Islet of Langerhans (tissue), 1 donor: ENCODE measurements at regions not wholly inside any gene's neighbourhood (a gene's known extent, or its start where the extent isn't known, plus 50 kb on each side); places are given as distances from the start of the nearest gene placed in this dataset.

Source experiments
- FAIRE-seq: peaks from one replicate; lab custom pipeline; 2011; peaks lifted over from hg19 to GRCh38; lab: Jason Lieb, UNC

DNA sequence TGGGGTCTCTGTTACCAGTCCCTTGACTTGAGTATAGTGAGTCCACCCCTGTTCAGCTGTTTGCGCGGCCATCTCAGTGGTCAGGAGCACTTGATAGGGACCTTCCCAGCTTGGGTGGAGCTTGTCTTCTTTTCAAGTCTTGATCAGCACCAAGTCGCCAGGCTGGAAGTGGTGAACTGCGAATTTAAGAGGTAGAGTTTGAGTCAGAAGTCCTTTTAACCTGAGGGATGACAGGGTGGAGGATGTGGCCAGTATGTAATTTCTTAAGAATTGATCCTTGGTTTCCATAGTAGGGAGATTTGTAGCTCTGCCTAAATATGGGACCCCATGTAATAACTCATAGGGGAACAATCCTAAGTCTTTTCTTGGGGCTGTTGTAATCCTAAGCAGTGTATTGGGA is 86.3 kb upstream of the XCR1 start:
- FAIRE-seq = no peak

DNA sequence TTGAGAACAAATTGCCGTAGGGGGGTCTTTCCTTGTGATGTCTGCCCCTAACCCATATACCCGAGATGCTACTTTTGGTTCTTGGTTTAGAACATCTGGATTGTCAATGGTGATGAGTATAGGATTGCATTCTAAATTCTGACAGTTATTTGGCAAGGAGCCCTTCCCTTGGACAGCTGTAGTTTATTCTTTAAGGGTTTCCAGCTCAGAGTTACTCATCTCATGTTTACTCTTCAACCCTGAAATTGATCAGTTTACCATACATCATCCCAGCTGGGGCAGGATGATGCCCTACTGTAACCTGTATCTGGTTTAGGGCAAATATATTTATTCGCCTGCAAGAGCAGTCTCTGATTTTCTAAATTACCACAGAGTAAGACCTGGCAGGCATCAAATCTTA is 85.7 kb upstream of the XCR1 start:
- FAIRE-seq = no peak

DNA sequence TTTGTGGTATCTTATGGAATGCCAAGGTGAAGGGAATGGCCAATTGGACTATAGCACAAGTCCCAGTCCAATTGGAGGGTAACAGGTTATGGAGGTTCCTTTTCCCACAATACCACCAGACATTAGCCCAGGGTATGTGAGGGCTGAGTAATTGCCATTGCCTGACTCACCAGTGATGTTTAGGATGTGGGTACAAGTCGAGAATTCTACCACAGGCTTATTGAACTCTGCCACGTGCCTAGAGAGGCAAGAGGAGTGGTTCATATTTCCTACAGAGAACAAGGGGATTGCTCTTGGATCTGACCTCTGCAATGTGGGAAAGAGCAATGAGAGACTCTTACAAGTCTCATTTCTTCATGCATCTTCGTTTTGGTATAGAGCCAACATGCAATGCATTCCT is 85.0 kb upstream of the XCR1 start:
- no peak for FAIRE-seq

DNA sequence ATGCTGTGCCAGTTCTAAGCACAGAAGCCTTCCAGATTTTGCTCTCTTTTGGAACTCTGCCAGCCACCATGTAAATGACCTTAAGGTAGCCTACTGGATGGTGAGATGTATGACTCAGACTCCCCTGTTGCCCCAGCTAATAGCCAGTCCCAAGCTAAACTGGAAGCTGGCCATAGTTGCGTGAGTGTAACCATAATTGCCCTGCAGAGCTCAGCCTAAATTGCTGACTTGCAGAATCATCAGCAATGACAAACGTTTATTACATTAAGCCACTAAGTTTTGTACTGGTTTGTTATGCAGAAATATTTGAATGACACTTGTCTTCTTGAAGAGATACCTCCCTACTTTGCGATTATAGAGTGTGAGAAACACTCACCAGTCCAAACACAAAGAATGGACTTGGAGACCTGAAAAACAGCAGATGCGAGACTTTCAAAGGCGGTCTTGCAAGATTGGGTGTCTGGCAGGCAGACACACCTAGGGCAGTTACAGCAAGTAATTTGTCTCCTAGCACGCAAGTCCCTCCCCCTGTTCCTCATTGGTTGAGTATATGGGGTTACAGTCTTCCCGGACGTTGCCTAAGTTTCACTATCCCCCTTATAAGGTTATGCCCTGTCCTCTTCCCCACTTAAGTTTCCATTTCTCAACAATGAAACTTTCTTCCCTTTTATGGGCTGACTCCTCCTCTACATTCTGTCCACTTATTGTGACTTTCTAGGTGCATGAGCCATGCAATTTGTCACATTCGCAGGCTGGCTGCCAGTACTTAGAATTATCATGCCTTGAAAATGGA is 83.6 kb upstream of the XCR1 start:
- FAIRE-seq = peak; percentile 88

DNA sequence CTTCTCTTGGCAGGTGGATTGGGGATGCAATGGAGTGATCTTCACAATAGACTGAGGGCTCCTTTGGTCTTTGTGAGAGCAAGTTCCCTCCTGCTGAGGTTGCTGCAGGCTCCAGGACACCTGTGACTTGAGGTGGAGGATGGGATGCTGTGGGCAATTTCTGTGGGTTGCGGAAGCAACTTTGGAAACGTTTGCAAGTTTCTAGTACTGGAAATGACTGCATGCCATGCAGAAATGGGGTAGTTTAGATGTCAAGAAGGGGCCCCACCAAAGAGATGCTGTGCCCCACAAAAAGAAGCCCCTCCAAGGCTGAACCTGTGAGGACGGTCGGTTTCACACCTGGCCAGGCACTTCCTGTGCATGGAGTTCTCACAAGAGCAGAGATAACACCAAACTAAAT is 80.4 kb upstream of the XCR1 start:
- no peak for FAIRE-seq

DNA sequence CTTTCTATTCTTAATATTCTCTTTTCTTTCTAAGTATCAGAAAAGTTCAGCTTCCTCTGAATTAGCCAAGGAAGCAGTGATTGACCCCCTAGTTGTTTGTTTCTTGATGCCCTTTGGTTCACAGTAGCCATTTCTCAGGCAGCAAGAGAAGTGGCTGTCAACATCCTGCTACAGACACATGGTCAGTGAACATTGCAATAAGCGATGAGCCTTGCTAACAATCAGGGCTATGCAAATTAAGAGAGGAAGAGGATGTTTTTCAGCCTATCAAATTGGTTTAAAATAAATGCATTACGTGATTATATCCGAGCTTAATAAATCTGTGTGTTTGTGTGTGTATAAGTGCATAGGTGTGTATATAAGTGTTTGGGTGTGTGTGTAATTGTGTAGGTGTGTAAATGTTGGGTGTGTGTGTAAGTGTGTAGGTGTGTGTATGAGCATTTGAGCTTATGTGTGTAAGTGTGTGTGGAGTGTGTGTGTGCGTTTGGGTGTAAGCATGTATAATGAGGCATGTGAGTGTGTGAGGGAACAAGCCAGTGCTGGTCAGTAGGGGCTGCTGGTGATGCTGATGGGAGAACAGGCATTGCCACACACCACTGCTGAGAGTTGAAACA is 78.1 kb upstream of the XCR1 start:
- FAIRE-seq = no peak

DNA sequence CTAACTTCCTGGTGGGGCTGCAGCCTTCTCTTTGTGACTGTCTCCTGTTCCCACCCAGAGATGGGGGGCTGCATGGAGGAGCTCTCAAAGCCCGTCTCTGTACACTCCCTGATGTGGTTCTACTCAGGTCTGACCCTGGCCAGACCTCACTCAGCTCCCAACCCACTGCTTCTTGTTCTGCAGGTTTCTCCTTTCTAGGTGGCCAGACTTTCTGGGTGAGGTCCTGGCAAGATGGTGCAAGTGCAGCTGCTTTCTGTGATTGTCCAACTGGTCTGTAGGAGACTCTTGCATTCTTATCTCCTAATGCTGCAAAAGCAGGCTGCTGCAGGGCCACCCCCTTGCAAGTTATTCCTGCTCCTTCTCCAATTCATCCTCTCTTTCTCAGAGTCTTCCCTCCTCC is 77.4 kb upstream of the XCR1 start:
- FAIRE-seq = no peak

DNA sequence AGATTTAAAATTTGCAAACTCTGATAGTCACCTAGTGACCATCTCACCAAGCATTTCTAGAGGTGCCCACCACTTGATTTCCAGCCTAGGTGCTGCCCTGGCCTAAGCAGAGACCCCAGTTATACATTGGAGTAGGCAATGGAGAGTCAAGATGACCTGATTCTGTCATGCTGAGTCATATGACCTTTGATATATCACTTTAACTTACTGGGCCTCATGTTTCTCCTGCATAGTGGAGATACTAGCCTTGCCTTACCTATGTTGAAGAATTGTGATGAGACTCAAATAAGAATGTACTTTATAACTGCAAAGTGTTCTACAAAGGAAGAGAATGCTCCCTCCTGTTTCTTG is 75.5 kb upstream of the XCR1 start:
- FAIRE-seq = no peak

DNA sequence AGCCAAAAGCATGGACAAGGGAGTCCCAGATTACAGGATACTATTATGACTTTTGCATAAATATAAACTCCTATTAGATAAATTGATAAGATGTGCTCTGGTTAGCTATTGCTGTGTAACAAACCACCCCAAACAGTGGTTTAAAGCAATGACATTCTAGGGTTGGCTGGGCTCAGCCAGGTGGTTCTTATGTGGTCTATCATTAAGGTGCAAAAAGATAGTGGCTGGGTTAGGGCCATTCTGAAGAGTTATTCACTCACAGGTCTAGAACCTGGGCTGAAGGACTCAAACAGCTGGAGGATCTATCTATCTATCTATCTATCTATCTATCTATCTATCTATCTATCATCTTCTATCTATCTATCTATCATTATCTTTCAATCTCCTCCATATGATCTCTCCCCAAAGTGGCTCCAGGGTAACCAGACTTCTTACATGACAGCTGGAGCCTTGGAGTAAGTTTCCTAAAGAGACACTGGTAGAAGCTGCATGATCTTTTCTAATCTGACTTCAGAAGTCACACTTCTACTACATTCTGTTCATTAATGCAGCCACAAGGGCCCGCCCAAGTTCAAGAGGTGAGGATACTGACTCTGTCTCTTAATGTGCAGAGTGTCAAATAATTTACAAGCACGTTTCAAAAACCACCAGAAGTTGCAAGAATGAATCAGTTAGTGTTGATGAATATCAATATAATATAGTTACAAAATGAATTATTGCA is 74.9 kb upstream of the XCR1 start:
- no peak for FAIRE-seq

DNA sequence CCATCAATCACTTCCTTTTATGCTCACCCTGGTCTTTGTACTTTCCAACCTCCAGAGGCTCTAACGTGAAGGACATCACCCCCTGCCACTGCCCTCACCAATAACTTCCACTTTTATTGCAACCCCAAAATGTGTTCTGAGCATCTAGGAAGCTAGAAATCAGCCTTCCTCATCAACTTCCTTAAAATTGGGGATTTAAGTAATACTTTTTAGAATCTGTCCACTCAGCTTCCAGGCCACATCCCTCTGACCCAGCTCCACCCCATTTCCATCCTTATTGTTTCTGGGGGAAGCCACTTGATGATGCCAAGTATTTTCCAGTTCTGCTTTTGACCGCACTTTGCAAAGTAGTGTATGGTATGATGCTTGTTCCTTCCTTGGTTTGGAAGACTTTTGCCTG is 73.5 kb upstream of the XCR1 start:
- FAIRE-seq = no peak

DNA sequence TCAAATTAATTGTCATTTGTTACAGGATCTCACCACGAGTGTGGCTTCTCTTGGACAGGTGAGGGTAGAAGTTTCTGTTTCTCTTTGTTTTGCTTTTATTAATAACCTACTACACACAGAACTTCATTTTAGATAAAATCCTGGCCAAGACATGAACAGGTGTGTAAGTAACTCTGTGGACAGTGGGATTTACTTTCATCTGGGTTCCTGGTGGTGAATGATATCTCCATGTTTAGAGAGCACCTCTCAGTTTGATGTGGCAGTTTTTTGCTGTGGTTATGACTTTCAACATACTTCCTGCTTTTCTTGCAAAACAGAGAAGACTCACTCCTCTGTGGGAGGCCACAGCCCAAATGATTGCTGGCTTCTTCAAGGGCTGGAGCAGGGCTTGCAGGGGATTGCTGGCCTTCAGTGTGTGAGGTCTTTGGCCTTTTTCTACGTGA is 71.1 kb upstream of the XCR1 start:
- no peak for FAIRE-seq

DNA sequence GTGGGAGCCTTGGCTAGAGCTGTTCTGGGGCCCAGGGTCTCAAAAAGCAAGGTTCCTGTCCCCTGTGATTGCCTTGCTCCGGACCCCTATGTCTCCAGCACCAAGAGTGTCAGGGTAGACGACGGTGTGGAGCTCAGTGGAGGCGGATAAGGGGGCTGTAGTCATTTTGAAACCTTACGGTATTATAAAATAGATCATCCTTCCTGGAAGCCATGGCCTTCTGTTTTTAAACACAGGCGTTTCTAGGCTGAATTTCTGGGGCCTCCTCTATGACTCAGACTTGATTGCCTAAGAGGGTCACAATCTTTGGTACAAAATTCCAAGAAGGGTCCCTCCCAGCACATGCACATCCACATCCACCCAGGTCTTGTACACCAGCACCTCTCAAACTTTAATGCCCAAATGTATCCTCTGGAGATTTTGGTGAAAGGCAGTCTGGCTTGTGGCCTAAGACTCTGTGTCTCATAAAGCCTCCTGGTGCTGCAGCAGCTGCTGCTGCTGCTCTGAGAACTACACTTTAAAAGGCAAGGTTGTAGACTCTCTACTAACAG is 70.5 kb upstream of the XCR1 start:
- FAIRE-seq = no peak

DNA sequence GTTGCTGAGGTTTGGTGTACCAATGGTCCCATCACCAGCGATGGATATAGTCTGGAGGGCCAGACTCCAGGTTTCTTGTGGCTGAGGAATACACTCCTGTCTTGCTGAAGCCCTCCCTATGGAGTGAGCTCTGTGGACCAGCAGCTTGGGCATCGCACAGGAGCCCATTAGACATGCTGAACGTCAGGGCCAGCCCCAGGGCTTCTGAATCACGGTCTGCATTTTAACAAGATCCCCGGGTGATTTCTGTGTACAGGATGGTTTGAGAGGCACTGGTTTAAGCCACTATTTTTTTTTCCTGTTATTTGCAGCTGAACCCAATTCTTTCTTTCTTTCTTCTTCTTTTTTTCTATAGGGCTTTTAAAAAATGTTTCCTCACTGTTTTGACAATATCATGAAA is 69.5 kb upstream of the XCR1 start:
- no peak for FAIRE-seq

DNA sequence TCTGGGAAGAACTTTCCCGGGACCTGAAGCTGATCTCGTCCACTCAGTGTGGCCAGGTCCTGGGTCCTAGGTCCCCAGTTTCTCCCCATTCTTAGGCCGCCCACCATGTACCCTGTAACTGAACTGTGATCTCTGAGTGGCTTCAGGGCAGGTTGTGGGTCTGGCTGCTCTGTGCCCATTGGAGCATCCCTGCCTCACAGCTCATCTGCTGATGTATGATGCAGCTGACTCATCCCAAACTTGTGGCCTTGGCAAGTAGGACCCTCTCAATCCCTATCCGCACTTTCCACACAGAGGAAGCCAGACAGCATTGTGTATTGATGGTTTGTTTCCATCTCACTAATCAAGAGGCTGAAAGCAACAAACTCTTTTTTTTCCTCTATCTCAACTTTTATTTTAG is 69.1 kb upstream of the XCR1 start:
- FAIRE-seq = no peak

DNA sequence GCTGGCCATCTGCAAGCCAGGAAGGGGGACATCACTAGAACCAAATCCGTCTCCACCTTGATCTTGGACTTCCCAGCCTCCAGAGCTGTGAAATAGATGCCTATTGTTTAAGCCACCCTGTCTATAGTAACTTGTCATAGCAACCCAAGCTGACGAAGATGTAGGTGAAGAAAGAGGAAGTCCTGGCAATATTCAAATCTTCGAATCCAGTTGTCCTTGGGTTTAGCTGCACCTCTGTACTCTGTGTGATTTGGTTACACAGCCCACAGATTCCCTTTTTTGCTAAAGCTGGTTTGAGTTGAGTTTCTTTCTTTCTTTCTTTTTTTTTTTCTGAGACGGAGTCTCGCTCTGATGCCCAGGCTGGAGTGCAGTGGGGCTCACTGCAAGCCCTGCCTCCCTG is 68.0 kb upstream of the XCR1 start:
- no peak for FAIRE-seq

DNA sequence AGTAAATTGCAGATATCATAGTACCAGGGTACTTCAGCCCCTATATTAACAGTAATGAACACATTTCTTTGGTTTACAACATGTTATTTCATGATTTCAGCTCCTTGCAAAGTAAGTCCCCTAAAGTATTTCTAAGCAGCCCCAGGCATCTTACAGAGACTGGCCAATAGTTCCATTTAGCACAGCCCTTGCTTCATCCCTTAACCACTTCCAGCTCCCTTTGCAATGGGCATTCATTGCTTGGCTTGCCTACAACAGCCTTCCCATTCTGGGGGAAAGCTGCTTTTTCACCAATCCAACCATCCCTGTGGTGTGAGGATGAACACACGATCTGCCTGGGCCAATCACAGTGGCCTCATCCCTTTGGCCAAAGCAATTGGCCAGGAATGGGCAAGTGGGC is 67.2 kb upstream of the XCR1 start:
- no peak for FAIRE-seq

DNA sequence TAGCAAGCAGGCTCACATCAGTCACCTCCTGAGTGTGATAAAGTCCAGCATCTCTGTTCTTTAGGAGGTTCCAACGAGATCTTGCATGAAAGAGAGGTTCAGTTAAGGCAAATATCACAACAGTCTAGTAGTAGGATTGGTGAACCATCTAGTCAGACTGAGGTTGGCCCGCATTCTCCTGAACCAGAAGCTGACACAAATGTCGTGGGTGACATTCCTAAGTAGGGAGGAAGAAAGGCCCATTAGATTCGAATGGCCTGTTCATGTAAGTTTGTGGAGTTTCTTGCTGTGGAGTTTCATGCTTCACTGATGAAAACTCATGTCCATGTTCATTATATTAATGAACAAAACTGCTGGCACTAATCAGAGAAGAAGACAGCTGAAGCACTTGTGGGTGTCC is 66.7 kb upstream of the XCR1 start:
- FAIRE-seq = no peak

DNA sequence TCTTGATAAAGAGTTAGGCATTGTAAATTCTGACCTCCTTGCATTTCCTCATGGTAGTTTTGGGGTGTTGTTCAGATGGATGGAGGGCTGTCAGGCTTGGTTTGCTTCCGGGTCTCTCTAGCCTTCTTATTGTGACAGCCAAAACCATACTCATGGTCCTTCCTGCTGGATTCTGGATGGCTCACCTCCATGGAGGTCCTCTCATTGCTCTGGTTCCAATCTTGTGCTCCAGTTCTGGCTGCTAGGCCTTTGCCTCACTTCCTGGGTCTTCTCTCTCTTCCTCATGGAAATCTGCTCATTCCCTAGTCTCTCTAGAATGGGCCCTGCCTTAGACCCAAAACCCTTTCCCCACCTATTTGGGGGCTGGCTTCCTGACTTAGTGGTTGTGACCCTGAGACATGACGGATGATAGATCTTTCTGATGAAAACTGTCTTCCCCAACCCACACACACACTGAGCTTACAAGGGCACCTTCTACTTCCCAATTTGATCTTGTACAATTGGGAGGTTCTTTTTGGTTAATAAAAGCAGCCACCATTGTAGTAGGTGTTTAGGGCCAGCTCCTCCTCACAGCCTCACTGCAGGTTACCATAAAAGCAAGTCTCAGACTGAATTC is 66.2 kb upstream of the XCR1 start:
- no peak for FAIRE-seq

DNA sequence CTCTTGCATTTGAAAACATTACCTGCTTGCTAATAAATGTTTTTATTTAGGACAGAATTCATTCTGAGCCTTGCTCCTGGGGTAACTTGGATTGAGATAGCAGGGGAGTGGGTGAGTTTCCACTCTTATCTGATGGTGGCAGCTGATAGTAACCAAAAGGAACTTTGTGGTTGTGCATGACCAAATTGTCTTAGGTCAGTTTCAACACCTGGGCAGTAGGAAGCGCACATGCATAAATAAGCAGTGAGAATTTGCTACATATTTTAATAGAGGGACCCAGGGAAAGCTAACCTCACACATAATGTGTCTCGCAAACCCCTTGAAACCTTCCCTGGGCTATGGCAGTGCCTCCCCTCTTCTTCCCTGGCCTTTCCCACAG is 65.4 kb upstream of the XCR1 start:
- FAIRE-seq = no peak

DNA sequence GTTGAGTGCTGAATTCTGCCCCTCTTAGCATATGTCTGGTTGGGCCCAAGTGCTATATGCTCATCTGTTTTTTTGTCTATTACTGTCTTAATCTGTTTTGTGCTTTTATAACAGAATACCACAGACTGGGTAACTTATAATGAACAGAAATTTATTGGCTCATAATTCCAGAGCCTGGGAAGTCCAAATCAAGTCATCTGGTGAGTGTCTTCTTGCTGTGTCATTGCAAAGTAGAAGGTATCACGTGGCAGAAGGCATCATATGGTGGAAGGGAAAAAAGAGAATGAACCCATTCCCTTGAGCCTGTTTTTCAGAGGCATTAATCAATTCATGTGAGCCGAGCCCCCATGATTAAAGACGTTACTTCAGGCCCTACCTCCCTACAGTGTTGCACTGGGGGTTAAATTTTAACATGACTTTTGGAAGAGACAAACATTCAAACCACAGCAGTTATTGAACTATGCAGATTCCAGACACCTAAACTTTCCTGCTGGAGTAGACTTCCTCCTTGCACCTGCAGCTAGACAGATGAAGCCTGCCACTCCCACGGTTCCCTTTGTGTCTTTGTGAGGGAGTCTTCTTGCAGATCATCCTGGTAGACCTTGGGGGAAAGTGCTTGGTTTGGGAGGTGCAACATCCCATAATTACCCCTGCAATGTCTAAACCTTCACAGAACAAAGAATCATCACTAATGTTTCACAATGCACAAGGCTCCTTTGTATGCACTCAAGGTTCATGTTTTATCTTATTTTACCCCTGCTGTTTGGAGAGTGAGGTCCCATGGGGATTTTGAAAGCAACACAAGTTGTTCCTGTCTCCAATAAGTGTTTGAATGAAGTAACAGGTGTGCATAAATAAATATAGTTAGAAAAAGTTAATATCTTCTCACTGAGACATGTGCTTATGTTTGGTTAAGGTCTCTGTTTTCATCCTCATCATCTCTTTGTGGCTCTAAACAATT is 64.7 kb upstream of the XCR1 start:
- FAIRE-seq = no peak

DNA sequence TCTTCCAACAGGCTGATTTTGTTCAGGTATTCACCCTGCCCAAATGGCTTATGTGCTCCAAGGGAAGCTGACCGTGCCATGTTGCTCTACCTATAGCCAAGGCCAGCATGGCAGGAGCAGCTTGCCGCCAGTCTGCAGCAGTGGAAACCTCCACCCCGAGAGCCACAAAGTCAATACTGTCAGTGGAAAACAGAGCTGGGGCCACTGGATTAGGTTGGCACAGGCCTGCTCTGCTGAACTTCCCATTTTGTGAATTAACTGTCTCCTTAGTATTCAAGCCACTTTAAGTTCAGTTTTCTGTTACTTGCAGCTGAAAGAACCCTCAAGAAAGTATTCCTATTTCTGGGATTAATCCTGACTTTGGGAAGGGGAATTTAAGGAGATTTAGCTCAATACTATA is 63.8 kb upstream of the XCR1 start:
- FAIRE-seq = no peak

DNA sequence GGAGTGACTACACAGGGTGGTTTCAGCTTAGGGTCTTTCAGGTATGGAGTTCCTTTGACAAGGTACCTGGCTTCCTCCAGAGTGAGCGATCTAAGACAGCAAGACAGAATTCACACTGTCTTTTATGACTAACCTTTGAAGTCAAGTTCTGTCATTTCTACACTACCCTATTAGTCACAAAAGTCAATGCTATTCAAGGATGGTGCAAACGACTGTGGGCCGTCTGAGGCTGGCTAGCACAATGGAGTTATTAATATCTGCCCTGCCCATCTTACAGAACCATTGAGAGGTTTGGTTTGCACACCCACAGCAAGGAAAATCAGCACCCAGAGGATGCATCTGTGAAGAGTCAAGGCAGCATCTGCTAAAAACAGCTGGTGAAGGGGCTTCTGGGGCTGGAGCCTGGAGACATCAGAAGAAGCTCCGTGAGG is 62.9 kb upstream of the XCR1 start:
- FAIRE-seq = no peak
